Osteoblast (primary cell): ENCODE measurements at regions not wholly inside any gene's neighbourhood (a gene's known extent, or its start where the extent isn't known, plus 50 kb on each side); places are given as distances from the start of the nearest gene placed in this dataset.
A peak's percentile ranks its signal among the peaks of the same experiment; 100 is the strongest.

ENCODE experiments used
- DNase-seq: peaks from one replicate; pipeline ENCODE4 v3.0.0; 2011; ENCODE audit warnings: low spot score, mixed read lengths; ENCODE audit not compliant: insufficient read length; ENCODE audit errors: missing footprints
- H2AFZ ChIP-seq: 2 replicates; pipeline ENCODE4 v1.6.0; 2011; ENCODE audit warnings: mild to moderate bottlenecking, low read length
- H3K27ac ChIP-seq: 2 replicates; pipeline ENCODE4 v1.5.1; 2011; ENCODE audit warnings: mild to moderate bottlenecking, low read depth, low read length, moderate library complexity
- H3K27me3 ChIP-seq: 2 replicates; pipeline ENCODE4 v1.6.0; 2012; ENCODE audit warnings: mild to moderate bottlenecking, control low read depth, inconsistent platforms, low read length, moderate library complexity; ENCODE audit not compliant: insufficient read depth
- H3K36me3 ChIP-seq: 2 replicates; pipeline ENCODE4 v1.5.1; 2011; ENCODE audit warnings: mild to moderate bottlenecking, low read length, control low read depth, moderate library complexity; ENCODE audit not compliant: insufficient read depth
- H3K4me1 ChIP-seq: 2 replicates; pipeline ENCODE4 v1.5.1; 2011; ENCODE audit warnings: mild to moderate bottlenecking, low read length, control low read depth, moderate library complexity; ENCODE audit not compliant: insufficient read depth
- H3K4me2 ChIP-seq: 2 replicates; pipeline ENCODE4 v1.6.0; 2011; ENCODE audit warnings: mild to moderate bottlenecking, low read length; ENCODE audit not compliant: insufficient read depth
- H3K4me3 ChIP-seq: fragments of 200-600 bp; sonication (generic); 3 replicates; pipeline ENCODE4 v1.5.1; 2012; ENCODE audit warnings: mild to moderate bottlenecking, low read length, inconsistent platforms; ENCODE audit not compliant: insufficient read depth
- H3K79me2 ChIP-seq: 2 replicates; pipeline ENCODE4 v1.6.0; 2012; ENCODE audit warnings: mild to moderate bottlenecking, low read length, control low read depth, inconsistent platforms; ENCODE audit not compliant: insufficient read depth
- H3K9me3 ChIP-seq: 2 replicates; pipeline ENCODE4 v1.5.1; 2011; ENCODE audit warnings: low read depth, low read length, control low read depth
- H4K20me1 ChIP-seq: 2 replicates; pipeline ENCODE4 v1.6.0; 2012; ENCODE audit warnings: mild to moderate bottlenecking, low read length, control low read depth; ENCODE audit not compliant: insufficient read depth
- CTCF ChIP-seq: IDR thresholded peaks from 2 replicates; pipeline ENCODE4 v1.5.1; 2011; ENCODE audit warnings: mild to moderate bottlenecking, low read depth, low read length, moderate library complexity; ENCODE audit errors: extremely low read depth

GRCh38 chr6:6712449-6713403, 124.2 kb downstream of the LY86 start:
- H4K20me1 ChIP-seq = no peaks in the 10 kb centered on the region
- H3K4me3 ChIP-seq = peak overlapping the region; percentile 43
- peak; percentile 21 for TF ChIP-seq CTCF
- H3K4me2 ChIP-seq = peak overlapping the region; percentile 75
- peak; percentile 88 for DNase-seq
- H3K9me3 ChIP-seq = no peaks in the 10 kb centered on the region
- H2AFZ ChIP-seq = peak overlapping the region; percentile 85
- no peaks in the 10 kb centered on the region for H3K79me2 ChIP-seq
- H3K4me1 ChIP-seq = peaks cover 13% of the 10 kb centered on the region
- no peaks in the 10 kb centered on the region for H3K36me3 ChIP-seq
- H3K27me3 ChIP-seq = peaks cover 2% of the 10 kb centered on the region
- peak overlapping the region; percentile 69 for H3K27ac ChIP-seq

- H3K4me1 ChIP-seq = peaks cover 13% of the 10 kb centered on the region
- no peaks in the 10 kb centered on the region for H3K9me3 ChIP-seq
- no peak overlapping the region for H3K4me3 ChIP-seq
- no peaks in the 10 kb centered on the region for H4K20me1 ChIP-seq
- H3K27me3 ChIP-seq = peaks cover 2% of the 10 kb centered on the region
- H3K79me2 ChIP-seq = no peaks in the 10 kb centered on the region
- DNase-seq = no peak
- no peak for TF ChIP-seq CTCF
- H3K27ac ChIP-seq = no peak overlapping the region
- H3K36me3 ChIP-seq = no peaks in the 10 kb centered on the region
- H2AFZ ChIP-seq = no peak overlapping the region
- H3K4me2 ChIP-seq = peak overlapping the region; percentile 27
Observed at GRCh38 chr6:6713657-6714056, 125.1 kb downstream of the LY86 start.

GRCh38 chr6:6714118-6714897, 125.8 kb downstream of the LY86 start:
- peaks cover 2% of the 10 kb centered on the region for H3K27me3 ChIP-seq
- no peak for TF ChIP-seq CTCF
- no peaks in the 10 kb centered on the region for H3K9me3 ChIP-seq
- H3K79me2 ChIP-seq = no peaks in the 10 kb centered on the region
- H3K27ac ChIP-seq = no peak overlapping the region
- DNase-seq = no peak
- H3K4me2 ChIP-seq = no peak overlapping the region
- peaks cover 13% of the 10 kb centered on the region for H3K4me1 ChIP-seq
- no peaks in the 10 kb centered on the region for H4K20me1 ChIP-seq
- no peak overlapping the region for H3K4me3 ChIP-seq
- no peaks in the 10 kb centered on the region for H3K36me3 ChIP-seq
- H2AFZ ChIP-seq = no peak overlapping the region

- Histone ChIP-seq H3K4me3 (no peak overlapping the region), H3K79me2 (no peaks in the 10 kb centered on the region), H4K20me1 (no peaks in the 10 kb centered on the region), H3K27ac (no peak overlapping the region), H3K27me3 (peaks cover 2% of the 10 kb centered on the region), H2AFZ (no peak overlapping the region), H3K4me1 (peaks cover 13% of the 10 kb centered on the region), H3K9me3 (no peaks in the 10 kb centered on the region), H3K36me3 (no peaks in the 10 kb centered on the region), H3K4me2 (no peak overlapping the region)
- DNase-seq = no peak
- TF ChIP-seq CTCF = no peak
Observed at GRCh38 chr6:6714953-6715352, 126.4 kb downstream of the LY86 start.
